Kidney (tissue), 13 donors: ENCODE measurements at regions not wholly inside any gene's neighbourhood (a gene's known extent, or its start where the extent isn't known, plus 50 kb on each side); places are given as distances from the start of the nearest gene placed in this dataset.
"Not testable (repeated sequence)": the region's sequence is repeated elsewhere in the genome, so short reads cannot be mapped to it uniquely, and the experiment has no call there.

Source experiments
- DNase-seq, 5 donors: peaks; one replicate each; pipeline ENCODE4 v3.0.0-alpha.2; 2013 to 2020
- FAIRE-seq: peaks from 2 replicates; lab custom pipeline; 2012; peaks lifted over from hg19 to GRCh38; lab: Jason Lieb, UNC
- H3K27ac ChIP-seq, 2 donors: one replicate each; pipeline ENCODE4 v1.7.0; 2013; ENCODE audit warnings: low read depth in 2 of 2, low read length in 2 of 2, inconsistent platforms in 1 of 2
- H3K27me3 ChIP-seq: one replicate; pipeline ENCODE4 v1.7.1; 2013; ENCODE audit warnings: low read length, inconsistent platforms; ENCODE audit not compliant: control insufficient read depth, insufficient read depth
- H3K36me3 ChIP-seq, 3 donors: one replicate each; pipeline versions ENCODE4 v1.7.0 to v1.7.1; 2013; ENCODE audit warnings: low read length in 3 of 3, control low read depth in 1 of 3, inconsistent platforms in 1 of 3; ENCODE audit not compliant: insufficient read depth in 3 of 3, control insufficient read depth in 2 of 3
- H3K4me1 ChIP-seq, 3 donors: one replicate each; pipeline versions ENCODE4 v1.7.0 to v1.7.1; 2013; ENCODE audit warnings: low read length in 3 of 3, inconsistent platforms in 1 of 3, low read depth in 1 of 3; ENCODE audit not compliant: control insufficient read depth in 2 of 3, insufficient read depth in 2 of 3
- H3K4me3 ChIP-seq, 3 donors: one replicate each; pipeline versions ENCODE4 v1.7.0 to v1.8.1; 2013; ENCODE audit warnings: low read length in 3 of 3, control low read depth in 1 of 3, inconsistent platforms in 1 of 3
- H3K9ac ChIP-seq, 3 donors: one replicate each; pipeline versions ENCODE4 v1.7.0 to v1.7.1; 2013; ENCODE audit warnings: low read length in 3 of 3, control low read depth in 1 of 3, inconsistent platforms in 1 of 3
- H3K9me3 ChIP-seq, 3 donors: one replicate each; pipeline versions ENCODE4 v1.7.0 to v1.7.1; 2013; ENCODE audit warnings: low read length in 3 of 3, control low read depth in 1 of 3, inconsistent platforms in 1 of 3; ENCODE audit not compliant: control insufficient read depth in 2 of 3, insufficient read depth in 1 of 3
- intact Hi-C: fragments of 100-400 bp; cut with DNase I; formaldehyde crosslinking; loops from one replicate; pipeline ENCODE4 v1.11.1; 2022
- TF ChIP-seq, protein P1 (sequence below): IDR thresholded peaks from 3 replicates; pipeline ENCODE4 v1.5.1; 2012; ENCODE audit warnings: mild to moderate bottlenecking, moderate library complexity, borderline replicate concordance; ENCODE audit not compliant: insufficient read depth; ENCODE audit errors: extremely low read depth
- donor health status: control.
- donor health status: control.
- donor health status: control.
- donor health status: control.
- donor health status: control.
- donor health status: DM: yes; HTN: yes; CAD: no.
- donor health status: Normal renal cell carcinoma (clear cell type).

DNA sequence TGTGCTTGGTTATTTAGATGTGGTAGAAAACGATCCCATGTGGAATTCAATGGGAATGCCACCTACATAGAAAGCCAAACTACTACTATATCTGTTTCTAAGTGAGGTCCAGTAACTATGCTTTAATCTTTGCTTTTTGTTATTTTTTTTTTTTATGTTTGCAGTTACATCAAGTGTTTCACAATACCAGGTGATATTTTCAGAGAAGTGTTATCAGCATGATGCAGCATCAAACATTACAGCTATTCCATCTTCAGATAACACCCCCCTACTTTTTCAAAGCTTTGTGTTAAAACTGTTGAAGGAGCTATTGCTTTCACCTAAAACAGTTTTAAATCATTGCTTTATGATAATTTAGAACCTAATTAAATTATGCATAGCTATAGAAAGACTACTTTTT, 163.8 kb upstream of the SLC16A7 start:
- no peaks in the 10 kb centered on the region for H3K4me1 ChIP-seq
- intact Hi-C loops, result no loop called here
- H3K9me3 ChIP-seq, result no peaks in the 10 kb centered on the region
- DNase-seq, result no peak
- no peak overlapping the region for H3K27ac ChIP-seq
- no peak overlapping the region for H3K9ac ChIP-seq
- TF ChIP-seq, protein P1, sequence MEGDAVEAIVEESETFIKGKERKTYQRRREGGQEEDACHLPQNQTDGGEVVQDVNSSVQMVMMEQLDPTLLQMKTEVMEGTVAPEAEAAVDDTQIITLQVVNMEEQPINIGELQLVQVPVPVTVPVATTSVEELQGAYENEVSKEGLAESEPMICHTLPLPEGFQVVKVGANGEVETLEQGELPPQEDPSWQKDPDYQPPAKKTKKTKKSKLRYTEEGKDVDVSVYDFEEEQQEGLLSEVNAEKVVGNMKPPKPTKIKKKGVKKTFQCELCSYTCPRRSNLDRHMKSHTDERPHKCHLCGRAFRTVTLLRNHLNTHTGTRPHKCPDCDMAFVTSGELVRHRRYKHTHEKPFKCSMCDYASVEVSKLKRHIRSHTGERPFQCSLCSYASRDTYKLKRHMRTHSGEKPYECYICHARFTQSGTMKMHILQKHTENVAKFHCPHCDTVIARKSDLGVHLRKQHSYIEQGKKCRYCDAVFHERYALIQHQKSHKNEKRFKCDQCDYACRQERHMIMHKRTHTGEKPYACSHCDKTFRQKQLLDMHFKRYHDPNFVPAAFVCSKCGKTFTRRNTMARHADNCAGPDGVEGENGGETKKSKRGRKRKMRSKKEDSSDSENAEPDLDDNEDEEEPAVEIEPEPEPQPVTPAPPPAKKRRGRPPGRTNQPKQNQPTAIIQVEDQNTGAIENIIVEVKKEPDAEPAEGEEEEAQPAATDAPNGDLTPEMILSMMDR, result no peak
- no peak for FAIRE-seq
- H3K4me3 ChIP-seq, result no peak overlapping the region
- no peaks in the 10 kb centered on the region for H3K27me3 ChIP-seq
- H3K36me3 ChIP-seq, result no peaks in the 10 kb centered on the region

DNA sequence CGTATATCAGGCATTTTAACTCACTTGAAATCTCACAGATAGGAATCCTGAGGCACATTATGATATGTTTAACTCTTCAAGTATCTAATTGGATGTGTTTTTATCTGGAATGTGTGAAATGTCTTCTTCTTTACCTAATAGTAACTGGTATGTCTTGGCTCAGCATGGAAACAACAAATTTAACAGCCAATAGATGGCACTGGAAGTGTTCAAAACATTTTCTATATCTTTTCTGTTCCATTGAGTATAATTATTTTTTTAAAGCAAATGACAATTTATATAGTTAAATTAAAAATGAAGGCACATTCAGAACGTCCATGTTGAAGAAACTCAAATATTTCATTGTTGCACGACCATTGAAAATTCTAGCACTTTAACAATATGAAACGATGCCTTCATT, 164.6 kb upstream of the SLC16A7 start:
- Histone ChIP-seq H3K9ac (no peak overlapping the region), H3K4me3 (no peak overlapping the region), H3K36me3 (no peaks in the 10 kb centered on the region), H3K4me1 (no peaks in the 10 kb centered on the region), H3K27ac (no peak overlapping the region), H3K27me3 (no peaks in the 10 kb centered on the region), H3K9me3 (no peaks in the 10 kb centered on the region)
- TF ChIP-seq, protein P1, result no peak
- intact Hi-C loops, result no loop called here
- DNase-seq (no peak), FAIRE-seq (no peak)

GRCh38 chr12:59429766-59430165, 166.1 kb upstream of the SLC16A7 start:
- no peaks in the 10 kb centered on the region for H3K9me3 ChIP-seq
- H3K4me3 ChIP-seq, result no peak overlapping the region
- no peaks in the 10 kb centered on the region for H3K27me3 ChIP-seq
- intact Hi-C loops, result no loop called here
- TF ChIP-seq, protein P1, result no peak
- DNase-seq (no peak), FAIRE-seq (no peak)
- no peak overlapping the region for H3K27ac ChIP-seq
- no peaks in the 10 kb centered on the region for H3K4me1 ChIP-seq
- H3K9ac ChIP-seq, result no peak overlapping the region
- H3K36me3 ChIP-seq, result no peaks in the 10 kb centered on the region

- H3K9ac ChIP-seq, result no peak overlapping the region
Observed at GRCh38 chr12:59425798-59426197, 170.0 kb upstream of the SLC16A7 start.

GRCh38 chr12:59424666-59425065, 171.2 kb upstream of the SLC16A7 start:
- H3K4me3 ChIP-seq, H3K36me3 ChIP-seq, H3K9me3 ChIP-seq, intact Hi-C loops, H3K9ac ChIP-seq, DNase-seq, H3K4me1 ChIP-seq, H3K27ac ChIP-seq, FAIRE-seq, H3K27me3 ChIP-seq: not testable (repeated sequence)

More at GRCh38 chr12:59425798-59426197, 170.0 kb upstream of the SLC16A7 start:
- H3K9me3 ChIP-seq, result no peaks in the 10 kb centered on the region
- intact Hi-C loops, result no loop called here
- H3K4me3 ChIP-seq, result no peak overlapping the region
- DNase-seq (no peak), FAIRE-seq (no peak)
- H3K27ac ChIP-seq, result no peak overlapping the region
- no peaks in the 10 kb centered on the region for H3K36me3 ChIP-seq
- TF ChIP-seq, protein P1, result no peak
- no peaks in the 10 kb centered on the region for H3K27me3 ChIP-seq
- H3K4me1 ChIP-seq, result no peaks in the 10 kb centered on the region
